HUDEP-2 (cell line): ENCODE measurements at regions not wholly inside any gene's neighbourhood (a gene's known extent, or its start where the extent isn't known, plus 50 kb on each side); places are given as distances from the start of the nearest gene placed in this dataset.
A peak's percentile ranks its signal among the peaks of the same experiment; 100 is the strongest.
"Not testable (repeated sequence)": the region's sequence is repeated elsewhere in the genome, so short reads cannot be mapped to it uniquely, and the experiment has no call there.

Source experiments
- DNase-seq, 76 experiments: peaks; one replicate each; lab custom pipeline; 2025; ENCODE audit not compliant: unreplicated experiment in 76 of 76; lab: John Stamatoyannopoulos, UW

- DNase-seq: no peak
Measured at GRCh38 chr12:4158306-4158705, 115.3 kb upstream of the CCND2 start.

GRCh38 chr12:4157122-4157521, 116.4 kb upstream of the CCND2 start:
- DNase-seq: no peak

GRCh38 chr12:4156317-4156716, 117.2 kb upstream of the CCND2 start:
- DNase-seq: no peak

GRCh38 chr12:4154672-4155225, 118.8 kb upstream of the CCND2 start:
- no peak for DNase-seq

GRCh38 chr12:4153343-4153892, 120.1 kb upstream of the CCND2 start:
- DNase-seq: peak in 73 of 76 experiments; percentile 11 to 94 (median 77)

GRCh38 chr12:4152145-4152795, 121.3 kb upstream of the CCND2 start:
- no peak for DNase-seq

- DNase-seq: no peak
Measured at GRCh38 chr12:4151362-4152121, 122.0 kb upstream of the CCND2 start.

GRCh38 chr12:4150355-4150754, 123.2 kb upstream of the CCND2 start:
- not testable (repeated sequence) for DNase-seq

- DNase-seq: peak in 71 of 76 experiments; percentile 6 to 90 (median 68)
Measured at GRCh38 chr12:4148418-4149056, 125.0 kb upstream of the CCND2 start.

- no peak for DNase-seq
Measured at GRCh38 chr12:4147031-4147481, 126.5 kb upstream of the CCND2 start.

- DNase-seq: no peak
Measured at GRCh38 chr12:4145990-4146859, 127.3 kb upstream of the CCND2 start.

GRCh38 chr12:4144676-4145075, 128.9 kb upstream of the CCND2 start:
- no peak for DNase-seq

GRCh38 chr12:4143896-4144295, 129.7 kb upstream of the CCND2 start:
- DNase-seq: peak in 3 of 76 experiments; percentile 1 to 17 (median 3)

- DNase-seq: no peak
Measured at GRCh38 chr12:4141348-4142270, 132.0 kb upstream of the CCND2 start.

- no peak for DNase-seq
Measured at GRCh38 chr12:4140581-4141301, 132.8 kb upstream of the CCND2 start.

GRCh38 chr12:4139191-4139590, 134.4 kb upstream of the CCND2 start:
- DNase-seq: no peak

GRCh38 chr12:4138532-4138931, 135.0 kb upstream of the CCND2 start:
- DNase-seq: not testable (repeated sequence)

GRCh38 chr12:4138051-4138450, 135.5 kb upstream of the CCND2 start:
- DNase-seq: no peak
